GM18861 (cell line): ENCODE measurements at regions not wholly inside any gene's neighbourhood (a gene's known extent, or its start where the extent isn't known, plus 50 kb on each side); places are given as distances from the start of the nearest gene placed in this dataset.

ENCODE experiments used
- ATAC-seq: cut with Tn5 transposase; IDR thresholded peaks from one replicate; pipeline ENCODE4 v1.9.1; 2021; ENCODE audit not compliant: unreplicated experiment

- ATAC-seq = no peak
Observed at GRCh38 chr4:140250989-140251552, 97.1 kb upstream of the MAML3 start.

GRCh38 chr4:140249351-140249750 is 95.4 kb upstream of the MAML3 start:
- no peak for ATAC-seq

GRCh38 chr4:140247237-140247636 is 93.3 kb upstream of the MAML3 start:
- ATAC-seq = no peak

GRCh38 chr4:140246216-140246615 is 92.2 kb upstream of the MAML3 start:
- no peak for ATAC-seq

- no peak for ATAC-seq
Observed at GRCh38 chr4:140244328-140244727, 90.3 kb upstream of the MAML3 start.

- ATAC-seq = peak; percentile 85
Observed at GRCh38 chr4:140243278-140243753, 89.3 kb upstream of the MAML3 start.

GRCh38 chr4:140242357-140243277 is 88.6 kb upstream of the MAML3 start:
- ATAC-seq = no peak

GRCh38 chr4:140240237-140240636 is 86.3 kb upstream of the MAML3 start:
- ATAC-seq = no peak

GRCh38 chr4:140239311-140239710 is 85.3 kb upstream of the MAML3 start:
- ATAC-seq = no peak

- no peak for ATAC-seq
Observed at GRCh38 chr4:140238351-140239056, 84.5 kb upstream of the MAML3 start.

- ATAC-seq = no peak
Observed at GRCh38 chr4:140237616-140238350, 83.8 kb upstream of the MAML3 start.

- ATAC-seq = no peak
Observed at GRCh38 chr4:140236654-140237169, 82.7 kb upstream of the MAML3 start.

GRCh38 chr4:140234697-140235060 is 80.7 kb upstream of the MAML3 start:
- no peak for ATAC-seq

GRCh38 chr4:140233791-140234696 is 80.1 kb upstream of the MAML3 start:
- ATAC-seq = no peak

GRCh38 chr4:140229881-140230280 is 75.9 kb upstream of the MAML3 start:
- ATAC-seq = no peak

GRCh38 chr4:140227286-140227685 is 73.3 kb upstream of the MAML3 start:
- no peak for ATAC-seq

- ATAC-seq = no peak
Observed at GRCh38 chr4:140223056-140223810, 69.2 kb upstream of the MAML3 start.

- ATAC-seq = no peak
Observed at GRCh38 chr4:140222171-140222570, 68.2 kb upstream of the MAML3 start.

- ATAC-seq = no peak
Observed at GRCh38 chr4:140220058-140220457, 66.1 kb upstream of the MAML3 start.
